ENCODE measurements at regions not wholly inside any gene's neighbourhood (a gene's known extent, or its start where the extent isn't known, plus 50 kb on each side); places are given as distances from the start of the nearest gene placed in this dataset.

DNA sequence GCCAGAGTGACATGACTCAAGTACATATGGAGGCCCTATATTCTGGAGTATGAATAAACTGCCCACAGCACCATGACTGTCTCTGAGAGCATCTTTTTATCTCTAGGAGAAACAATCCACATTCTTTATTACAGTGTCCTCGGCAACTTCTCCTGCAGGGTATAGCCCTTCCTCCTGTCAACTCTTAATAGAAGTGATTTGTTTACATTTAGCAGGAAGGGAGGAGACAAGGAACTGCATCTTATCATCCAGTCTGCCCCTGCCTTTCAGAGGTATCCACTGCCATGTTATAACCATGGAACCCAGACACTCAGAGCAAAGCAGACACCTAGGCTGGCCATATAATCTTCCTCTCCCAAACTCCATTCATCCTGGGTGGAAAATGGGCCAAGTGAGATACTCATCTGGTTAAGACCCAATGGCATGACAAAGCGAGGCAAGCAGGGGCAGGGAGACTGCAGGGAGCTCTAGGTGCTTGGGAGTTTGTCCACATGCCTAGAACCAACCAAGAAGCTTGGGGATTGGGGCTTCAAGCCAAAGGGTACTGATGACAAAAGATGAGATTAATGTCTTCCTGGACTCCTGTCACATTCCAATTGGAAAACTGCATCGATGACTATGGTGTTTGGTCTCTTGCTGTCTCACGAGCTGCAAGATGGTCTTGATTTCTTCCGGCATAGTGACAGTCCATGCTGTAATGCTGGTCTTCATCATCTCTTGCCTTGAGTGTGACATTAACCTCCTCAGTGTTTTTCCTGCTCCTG is 620.5 kb upstream of the KLF4 start:
- intact Hi-C loops (cut with micrococcal nuclease; ENCODE audit: unreplicated experiment): no loop called here
- Mint-ChIP-seq H3K9me3 (ENCODE audit: low read depth, unreplicated experiment) (no peaks in the 10 kb centered on the region), H3K4me1 (ENCODE audit: low read depth, unreplicated experiment) (no peaks in the 10 kb centered on the region), H3K4me3 (ENCODE audit: low read depth, unreplicated experiment) (no peak overlapping the region), H3K27ac (ENCODE audit: unreplicated experiment) (no peak overlapping the region), H3K36me3 (ENCODE audit: insufficient read depth, unreplicated experiment) (no peaks in the 10 kb centered on the region), H3K27me3 (ENCODE audit: unreplicated experiment) (no peaks in the 10 kb centered on the region)
- DNase-seq: no peak
- no TSS peak for BruUV-seq (replicated peaks)
- CTCF ChIA-PET: no interaction called here
- TF ChIP-seq, protein P1, sequence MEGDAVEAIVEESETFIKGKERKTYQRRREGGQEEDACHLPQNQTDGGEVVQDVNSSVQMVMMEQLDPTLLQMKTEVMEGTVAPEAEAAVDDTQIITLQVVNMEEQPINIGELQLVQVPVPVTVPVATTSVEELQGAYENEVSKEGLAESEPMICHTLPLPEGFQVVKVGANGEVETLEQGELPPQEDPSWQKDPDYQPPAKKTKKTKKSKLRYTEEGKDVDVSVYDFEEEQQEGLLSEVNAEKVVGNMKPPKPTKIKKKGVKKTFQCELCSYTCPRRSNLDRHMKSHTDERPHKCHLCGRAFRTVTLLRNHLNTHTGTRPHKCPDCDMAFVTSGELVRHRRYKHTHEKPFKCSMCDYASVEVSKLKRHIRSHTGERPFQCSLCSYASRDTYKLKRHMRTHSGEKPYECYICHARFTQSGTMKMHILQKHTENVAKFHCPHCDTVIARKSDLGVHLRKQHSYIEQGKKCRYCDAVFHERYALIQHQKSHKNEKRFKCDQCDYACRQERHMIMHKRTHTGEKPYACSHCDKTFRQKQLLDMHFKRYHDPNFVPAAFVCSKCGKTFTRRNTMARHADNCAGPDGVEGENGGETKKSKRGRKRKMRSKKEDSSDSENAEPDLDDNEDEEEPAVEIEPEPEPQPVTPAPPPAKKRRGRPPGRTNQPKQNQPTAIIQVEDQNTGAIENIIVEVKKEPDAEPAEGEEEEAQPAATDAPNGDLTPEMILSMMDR (IDR thresholded peaks at IDR 0.05; ENCODE audit: unreplicated experiment): no peak

- DNase-seq: no peak
- intact Hi-C loops (cut with micrococcal nuclease; ENCODE audit: unreplicated experiment): no loop called here
- no peak overlapping the region for H3K4me3 Mint-ChIP-seq (ENCODE audit: low read depth, unreplicated experiment)
- BruUV-seq (replicated peaks): no TSS peak
- no peaks in the 10 kb centered on the region for H3K4me1 Mint-ChIP-seq (ENCODE audit: low read depth, unreplicated experiment)
- H3K36me3 Mint-ChIP-seq (ENCODE audit: insufficient read depth, unreplicated experiment): no peaks in the 10 kb centered on the region
- no peak overlapping the region for H3K27ac Mint-ChIP-seq (ENCODE audit: unreplicated experiment)
- no peaks in the 10 kb centered on the region for H3K9me3 Mint-ChIP-seq (ENCODE audit: low read depth, unreplicated experiment)
- TF ChIP-seq, protein P1 (IDR thresholded peaks at IDR 0.05; ENCODE audit: unreplicated experiment): no peak
- no peaks in the 10 kb centered on the region for H3K27me3 Mint-ChIP-seq (ENCODE audit: unreplicated experiment)
- CTCF ChIA-PET: no interaction called here
Measured at GRCh38 chr9:108108852-108109448, 619.4 kb upstream of the KLF4 start.

DNA sequence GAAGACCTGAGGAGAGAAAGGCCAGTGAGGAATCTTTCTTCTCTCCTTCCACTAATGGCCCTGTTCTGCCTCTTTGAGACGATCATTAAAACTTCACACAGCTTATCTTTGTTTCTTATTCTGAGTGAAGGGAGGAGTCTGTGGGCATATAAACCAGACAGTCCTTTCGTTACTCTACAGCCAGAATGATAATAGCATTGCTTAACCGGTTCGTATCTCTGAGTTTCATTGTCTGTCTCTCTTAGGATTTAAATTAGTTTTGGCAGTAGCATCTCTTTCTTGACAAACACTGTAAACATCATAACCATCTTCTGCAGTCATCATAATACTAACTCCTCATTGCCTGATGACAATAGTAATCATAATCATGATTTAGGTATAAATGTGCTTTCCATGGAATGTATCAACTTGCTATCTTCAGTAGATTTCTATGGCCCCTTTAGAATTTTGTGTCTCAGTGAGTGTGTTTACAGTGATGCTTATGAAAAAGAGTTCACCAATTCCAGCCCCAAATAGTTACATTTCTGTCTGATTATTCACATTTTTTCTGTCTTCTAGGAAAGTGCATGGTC is 618.8 kb upstream of the KLF4 start:
- no peak overlapping the region for H3K4me3 Mint-ChIP-seq (ENCODE audit: low read depth, unreplicated experiment)
- CTCF ChIA-PET: no interaction called here
- DNase-seq: no peak

DNA sequence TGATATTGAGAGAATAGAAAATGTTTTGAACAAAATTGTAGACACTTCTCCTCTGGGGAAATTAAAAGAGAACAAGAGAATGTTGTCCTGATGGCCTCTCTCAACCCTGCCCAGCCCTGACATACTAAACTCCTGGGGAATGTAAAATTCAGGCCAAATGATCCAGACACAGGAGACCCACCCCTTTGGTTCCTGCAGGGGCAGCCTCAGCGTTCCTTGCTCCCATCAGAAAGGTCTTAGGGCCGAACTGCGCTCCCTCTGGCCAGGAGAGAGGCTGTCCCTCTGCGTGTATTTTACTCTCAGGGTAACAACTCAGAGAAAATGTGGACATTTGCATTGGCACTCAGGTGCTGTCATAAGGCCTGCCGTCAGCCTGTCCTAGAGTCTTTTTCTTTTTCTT is 616.3 kb upstream of the KLF4 start:
- BruUV-seq (replicated peaks): no TSS peak
- TF ChIP-seq, protein P1 (IDR thresholded peaks at IDR 0.05; ENCODE audit: unreplicated experiment): no peak
- Mint-ChIP-seq H3K27ac (ENCODE audit: unreplicated experiment) (no peak overlapping the region), H3K4me1 (ENCODE audit: low read depth, unreplicated experiment) (peaks cover 1% of the 10 kb centered on the region), H3K36me3 (ENCODE audit: insufficient read depth, unreplicated experiment) (no peaks in the 10 kb centered on the region), H3K4me3 (ENCODE audit: low read depth, unreplicated experiment) (no peak overlapping the region), H3K27me3 (ENCODE audit: unreplicated experiment) (no peaks in the 10 kb centered on the region), H3K9me3 (ENCODE audit: low read depth, unreplicated experiment) (no peaks in the 10 kb centered on the region)
- intact Hi-C loops (cut with micrococcal nuclease; ENCODE audit: unreplicated experiment): no loop called here
- CTCF ChIA-PET: no interaction called here
- no peak for DNase-seq

More for the DNA sequence above, 618.8 kb upstream of the KLF4 start:
- H3K36me3 Mint-ChIP-seq (ENCODE audit: insufficient read depth, unreplicated experiment): no peaks in the 10 kb centered on the region
- BruUV-seq (replicated peaks): no TSS peak
- H3K9me3 Mint-ChIP-seq (ENCODE audit: low read depth, unreplicated experiment): no peaks in the 10 kb centered on the region
- H3K4me1 Mint-ChIP-seq (ENCODE audit: low read depth, unreplicated experiment): no peaks in the 10 kb centered on the region
- no peak overlapping the region for H3K27ac Mint-ChIP-seq (ENCODE audit: unreplicated experiment)
- intact Hi-C loops (cut with micrococcal nuclease; ENCODE audit: unreplicated experiment): no loop called here
- no peaks in the 10 kb centered on the region for H3K27me3 Mint-ChIP-seq (ENCODE audit: unreplicated experiment)
- TF ChIP-seq, protein P1 (IDR thresholded peaks at IDR 0.05; ENCODE audit: unreplicated experiment): no peak
